Upper lobe of left lung (tissue), 4 donors: ENCODE measurements at regions not wholly inside any gene's neighbourhood (a gene's known extent, or its start where the extent isn't known, plus 50 kb on each side); places are given as distances from the start of the nearest gene placed in this dataset.

Experiments used
- CTCF ChIP-seq, 6 experiments: fragments of 450-650 bp in 4 of 6; fragments of 200-600 bp in 2 of 6; sonication (generic) in 2 of 6; IDR thresholded peaks; one replicate each; pipeline ENCODE4 v1.5.1; 2016 to 2019; ENCODE audit warnings: antibody characterized with exemption in 6 of 6
- EP300 ChIP-seq, 4 donors: sonication (generic); formaldehyde crosslinking; IDR thresholded peaks; one replicate each; pipeline ENCODE4 v1.5.1; 2017; ENCODE audit warnings: antibody characterized with exemption in 4 of 4, control low read depth in 2 of 4
- POLR2A ChIP-seq, 4 donors: fragments of 450-650 bp; IDR thresholded peaks; one replicate each; pipeline ENCODE4 v1.5.1; 2016 to 2017; ENCODE audit warnings: antibody characterized with exemption in 4 of 4, mild to moderate bottlenecking in 2 of 4
- POLR2AphosphoS5 ChIP-seq, 2 donors: sonication (generic); formaldehyde crosslinking; IDR thresholded peaks; one replicate each; pipeline ENCODE4 v1.5.1; 2017; ENCODE audit warnings: antibody characterized with exemption in 2 of 2

GRCh38 chr5:72015103-72015548, 92.1 kb upstream of the MAP1B start:
- TF ChIP-seq CTCF (IDR thresholded peaks at IDR 0.05) (no peak), EP300 (IDR thresholded peaks at IDR 0.05) (no peak), POLR2A (IDR thresholded peaks at IDR 0.05) (no peak), POLR2AphosphoS5 (IDR thresholded peaks at IDR 0.05) (no peak)
